ENCODE measurements at regions not wholly inside any gene's neighbourhood (a gene's known extent, or its start where the extent isn't known, plus 50 kb on each side); places are given as distances from the start of the nearest gene placed in this dataset.

DNA sequence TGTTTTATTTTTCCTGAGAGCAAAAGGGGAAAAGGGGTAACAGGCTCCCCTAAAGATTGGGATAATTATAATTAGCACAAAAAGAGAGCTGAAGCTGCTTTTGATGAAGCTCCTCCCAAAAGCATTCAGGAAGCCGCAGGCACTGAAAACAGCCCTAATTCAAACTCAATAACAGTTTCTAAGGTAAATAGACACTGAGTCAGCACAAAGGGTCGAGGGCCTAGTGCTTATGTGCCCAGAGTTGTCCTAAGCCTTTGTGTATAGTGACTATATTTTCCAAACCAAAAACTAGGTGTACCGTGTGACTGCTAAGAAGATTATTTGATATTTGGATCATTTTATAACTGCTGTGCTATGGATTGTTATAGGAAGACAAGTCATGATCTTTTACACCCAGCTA lies 67.7 kb downstream of the HMHB1 start:
- TF ChIP-seq, protein P1, sequence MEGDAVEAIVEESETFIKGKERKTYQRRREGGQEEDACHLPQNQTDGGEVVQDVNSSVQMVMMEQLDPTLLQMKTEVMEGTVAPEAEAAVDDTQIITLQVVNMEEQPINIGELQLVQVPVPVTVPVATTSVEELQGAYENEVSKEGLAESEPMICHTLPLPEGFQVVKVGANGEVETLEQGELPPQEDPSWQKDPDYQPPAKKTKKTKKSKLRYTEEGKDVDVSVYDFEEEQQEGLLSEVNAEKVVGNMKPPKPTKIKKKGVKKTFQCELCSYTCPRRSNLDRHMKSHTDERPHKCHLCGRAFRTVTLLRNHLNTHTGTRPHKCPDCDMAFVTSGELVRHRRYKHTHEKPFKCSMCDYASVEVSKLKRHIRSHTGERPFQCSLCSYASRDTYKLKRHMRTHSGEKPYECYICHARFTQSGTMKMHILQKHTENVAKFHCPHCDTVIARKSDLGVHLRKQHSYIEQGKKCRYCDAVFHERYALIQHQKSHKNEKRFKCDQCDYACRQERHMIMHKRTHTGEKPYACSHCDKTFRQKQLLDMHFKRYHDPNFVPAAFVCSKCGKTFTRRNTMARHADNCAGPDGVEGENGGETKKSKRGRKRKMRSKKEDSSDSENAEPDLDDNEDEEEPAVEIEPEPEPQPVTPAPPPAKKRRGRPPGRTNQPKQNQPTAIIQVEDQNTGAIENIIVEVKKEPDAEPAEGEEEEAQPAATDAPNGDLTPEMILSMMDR (conservative IDR thresholded peaks at IDR 0.05; ENCODE audit: low read depth, low read length), result no peak
- no peak for TF ChIP-seq EZH2 (IDR thresholded peaks at IDR 0.05; ENCODE audit: borderline replicate concordance, low read depth, low read length, poor library complexity, severe bottlenecking)
